ENCODE measurements at regions not wholly inside any gene's neighbourhood (a gene's known extent, or its start where the extent isn't known, plus 50 kb on each side); places are given as distances from the start of the nearest gene placed in this dataset.

GRCh38 chr17:13078591-13079385 lies 61.0 kb upstream of the ELAC2 start:
- no peak for TF ChIP-seq CTCF (conservative IDR thresholded peaks at IDR 0.05; ENCODE audit: low read length)
- TF ChIP-seq EZH2phosphoT487 (IDR thresholded peaks at IDR 0.05; ENCODE audit: borderline replicate concordance) = no peak
